ENCODE measurements at regions not wholly inside any gene's neighbourhood (a gene's known extent, or its start where the extent isn't known, plus 50 kb on each side); places are given as distances from the start of the nearest gene placed in this dataset.

DNA sequence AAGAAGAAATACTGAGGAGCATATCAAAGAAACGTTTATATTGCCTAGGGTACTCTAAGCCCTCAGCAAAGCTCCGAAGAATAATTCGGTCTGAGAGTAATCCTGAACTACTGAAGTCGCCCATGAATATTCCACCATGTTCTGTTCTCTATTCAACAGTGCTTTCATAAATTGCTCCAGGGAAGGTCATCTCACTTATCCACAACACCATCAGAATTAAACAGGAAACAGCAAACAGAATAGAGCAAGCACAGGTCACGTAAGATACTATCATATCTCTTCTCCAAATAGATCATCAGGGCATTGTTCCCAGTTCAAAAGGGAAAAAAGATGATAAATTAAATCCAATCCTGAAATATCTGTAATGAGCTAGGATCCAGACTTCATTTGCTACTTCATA is 325.6 kb downstream of the DEPDC1B start:
- no peaks in the 10 kb centered on the region for H3K9me3 ChIP-seq (ENCODE audit: control insufficient read depth, insufficient read depth, low read length)
- intact Hi-C loops (cut with micrococcal nuclease): no loop called here
- WGBS, 2 experiments (ENCODE audit: extremely low coverage in 2 of 2, insufficient read length in 1 of 2): 73% methylated on average over 2 of the region's 5 CpGs; no CpG with 5 or more reads in 1 of the 2 experiments
- no peak overlapping the region for H4K5ac ChIP-seq (ENCODE audit: low read depth, low read length)
- no peak overlapping the region for H2AFZ ChIP-seq (replicated peaks; ENCODE audit: low read length, poor library complexity)
- POLR2A ChIA-PET (ENCODE audit: unreplicated experiment): no interaction called here
- no peak overlapping the region for H3K18ac ChIP-seq (ENCODE audit: low read depth, low read length)
- H3K27me3 ChIP-seq (ENCODE audit: control insufficient read depth, insufficient read depth, low read length): no peaks in the 10 kb centered on the region
- H3K4me1 ChIP-seq (ENCODE audit: control insufficient read depth, insufficient read depth, low read length): no peaks in the 10 kb centered on the region
- H2AK5ac ChIP-seq (ENCODE audit: low read depth, low read length): no peak overlapping the region
- no peak for TF ChIP-seq BHLHE40 (IDR thresholded peaks at IDR 0.05; ENCODE audit: low read depth, low read length)
- no peak for TF ChIP-seq CEBPB (IDR thresholded peaks at IDR 0.05; ENCODE audit: low read depth, low read length)
- TF ChIP-seq, protein P1, sequence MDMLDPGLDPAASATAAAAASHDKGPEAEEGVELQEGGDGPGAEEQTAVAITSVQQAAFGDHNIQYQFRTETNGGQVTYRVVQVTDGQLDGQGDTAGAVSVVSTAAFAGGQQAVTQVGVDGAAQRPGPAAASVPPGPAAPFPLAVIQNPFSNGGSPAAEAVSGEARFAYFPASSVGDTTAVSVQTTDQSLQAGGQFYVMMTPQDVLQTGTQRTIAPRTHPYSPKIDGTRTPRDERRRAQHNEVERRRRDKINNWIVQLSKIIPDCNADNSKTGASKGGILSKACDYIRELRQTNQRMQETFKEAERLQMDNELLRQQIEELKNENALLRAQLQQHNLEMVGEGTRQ (IDR thresholded peaks at IDR 0.05; ENCODE audit: low read depth, low read length): no peak
- no peak for TF ChIP-seq NFE2L2 (IDR thresholded peaks at IDR 0.05; ENCODE audit: low read depth, low read length)
- no peak for TF ChIP-seq RAD21 (IDR thresholded peaks at IDR 0.05; ENCODE audit: low read length)
- TF ChIP-seq RCOR1 (IDR thresholded peaks at IDR 0.05; ENCODE audit: insufficient replicate concordance, low read length): no peak
- TF ChIP-seq FOS (IDR thresholded peaks at IDR 0.05; ENCODE audit: low read depth, low read length): no peak
- in situ Hi-C loops (cut with MboI; ENCODE audit: low sequenced_read_pairs): no loop called here
- H3K27ac ChIP-seq (ENCODE audit: insufficient read depth, low read length): no peak overlapping the region
- H4K20me1 ChIP-seq (ENCODE audit: insufficient read depth, low read length): no peaks in the 10 kb centered on the region
- no peak overlapping the region for H3K4me2 ChIP-seq (ENCODE audit: low read depth, low read length)
- ATAC-seq (ENCODE audit: low read depth): no peak
- CTCF ChIA-PET: no interaction called here
- H3K14ac ChIP-seq (replicated peaks; ENCODE audit: low read depth, low read length): no peak overlapping the region
- H2BK120ac ChIP-seq (ENCODE audit: low read depth, low read length): no peak overlapping the region
- dilution Hi-C loops (cut with HindIII; ENCODE audit: low sequenced_read_pairs, unreplicated experiment): no loop called here
- no peak overlapping the region for H3K56ac ChIP-seq (ENCODE audit: extremely low read depth, insufficient read depth, low read length)
- H3K9me1 ChIP-seq (ENCODE audit: insufficient read depth, low read length): no peaks in the 10 kb centered on the region
- H3K4ac ChIP-seq (ENCODE audit: low read depth, low read length): no peak overlapping the region
- no peak overlapping the region for H3K23ac ChIP-seq (ENCODE audit: low read depth, low read length)
- no TSS peak for BruUV-seq (replicated peaks)
- H4K8ac ChIP-seq (ENCODE audit: low read depth in 2 of 2, low read length in 2 of 2): no peak overlapping the region
- no peak overlapping the region for H3K4me3 ChIP-seq (ENCODE audit: insufficient read depth, low read depth, low read length)
- H3K79me1 ChIP-seq (ENCODE audit: low read depth in 1 of 2, low read length in 2 of 2): no peaks in the 10 kb centered on the region
- H2BK15ac ChIP-seq (ENCODE audit: low read depth, low read length): no peak overlapping the region
- no peak overlapping the region for H2BK5ac ChIP-seq (ENCODE audit: low read depth, low read length, poor library complexity, severe bottlenecking)
- H2AK9ac ChIP-seq (replicated peaks; ENCODE audit: low read depth, low read length, poor library complexity): no peak overlapping the region
- no peak for DNase-seq
- no peaks in the 10 kb centered on the region for H3K36me3 ChIP-seq (ENCODE audit: control insufficient read depth, insufficient read depth, low read length)
- no peak overlapping the region for H3K9ac ChIP-seq (ENCODE audit: low read depth, low read length)
- H2BK20ac ChIP-seq (ENCODE audit: low read depth, low read length): no peak overlapping the region
- H4K91ac ChIP-seq (ENCODE audit: insufficient read depth, low read depth, low read length): no peak overlapping the region
